ENCODE measurements at regions not wholly inside any gene's neighbourhood (a gene's known extent, or its start where the extent isn't known, plus 50 kb on each side); places are given as distances from the start of the nearest gene placed in this dataset.

GRCh38 chr4:160848901-160849760 lies 1314.7 kb downstream of the FSTL5 start:
- no peaks in the 10 kb centered on the region for H3K36me3 ChIP-seq (ENCODE audit: control insufficient read depth, insufficient read depth, low read length)
- no peaks in the 10 kb centered on the region for H3K9me3 ChIP-seq (ENCODE audit: control insufficient read depth, insufficient read depth, low read length)
- H3K4me1 ChIP-seq (ENCODE audit: control insufficient read depth, insufficient read depth, low read length): no peaks in the 10 kb centered on the region
- H3K4me3 ChIP-seq (ENCODE audit: low read depth, low read length): no peak overlapping the region
- no peak overlapping the region for H3K9ac ChIP-seq (ENCODE audit: low read depth, low read length)
- H3K27me3 ChIP-seq (ENCODE audit: control insufficient read depth, insufficient read depth, low read length): no peaks in the 10 kb centered on the region

- H3K4me1 ChIP-seq (ENCODE audit: control insufficient read depth, insufficient read depth, low read length): no peaks in the 10 kb centered on the region
- no peaks in the 10 kb centered on the region for H3K36me3 ChIP-seq (ENCODE audit: control insufficient read depth, insufficient read depth, low read length)
- no peak overlapping the region for H3K9ac ChIP-seq (ENCODE audit: low read depth, low read length)
- no peaks in the 10 kb centered on the region for H3K27me3 ChIP-seq (ENCODE audit: control insufficient read depth, insufficient read depth, low read length)
- no peak overlapping the region for H3K4me3 ChIP-seq (ENCODE audit: low read depth, low read length)
- no peaks in the 10 kb centered on the region for H3K9me3 ChIP-seq (ENCODE audit: control insufficient read depth, insufficient read depth, low read length)
Observed at GRCh38 chr4:160864253-160864652, 1299.5 kb downstream of the FSTL5 start.

GRCh38 chr4:160869899-160870298 lies 1293.9 kb downstream of the FSTL5 start:
- H3K36me3 ChIP-seq (ENCODE audit: control insufficient read depth, insufficient read depth, low read length): no peaks in the 10 kb centered on the region
- no peaks in the 10 kb centered on the region for H3K4me1 ChIP-seq (ENCODE audit: control insufficient read depth, insufficient read depth, low read length)
- H3K4me3 ChIP-seq (ENCODE audit: low read depth, low read length): no peak overlapping the region
- no peaks in the 10 kb centered on the region for H3K9me3 ChIP-seq (ENCODE audit: control insufficient read depth, insufficient read depth, low read length)
- no peaks in the 10 kb centered on the region for H3K27me3 ChIP-seq (ENCODE audit: control insufficient read depth, insufficient read depth, low read length)
- H3K9ac ChIP-seq (ENCODE audit: low read depth, low read length): no peak overlapping the region

- no peak overlapping the region for H3K9ac ChIP-seq (ENCODE audit: low read depth, low read length)
- H3K27me3 ChIP-seq (ENCODE audit: control insufficient read depth, insufficient read depth, low read length): no peaks in the 10 kb centered on the region
- no peaks in the 10 kb centered on the region for H3K4me1 ChIP-seq (ENCODE audit: control insufficient read depth, insufficient read depth, low read length)
- no peak overlapping the region for H3K4me3 ChIP-seq (ENCODE audit: low read depth, low read length)
- H3K36me3 ChIP-seq (ENCODE audit: control insufficient read depth, insufficient read depth, low read length): no peaks in the 10 kb centered on the region
- H3K9me3 ChIP-seq (ENCODE audit: control insufficient read depth, insufficient read depth, low read length): no peaks in the 10 kb centered on the region
Observed at GRCh38 chr4:160872491-160872890, 1291.3 kb downstream of the FSTL5 start.

GRCh38 chr4:160877087-160877790 lies 1286.6 kb downstream of the FSTL5 start:
- H3K27me3 ChIP-seq (ENCODE audit: control insufficient read depth, insufficient read depth, low read length): no peaks in the 10 kb centered on the region
- H3K4me1 ChIP-seq (ENCODE audit: control insufficient read depth, insufficient read depth, low read length): no peaks in the 10 kb centered on the region
- H3K9me3 ChIP-seq (ENCODE audit: control insufficient read depth, insufficient read depth, low read length): no peaks in the 10 kb centered on the region
- no peak overlapping the region for H3K9ac ChIP-seq (ENCODE audit: low read depth, low read length)
- no peaks in the 10 kb centered on the region for H3K36me3 ChIP-seq (ENCODE audit: control insufficient read depth, insufficient read depth, low read length)
- H3K4me3 ChIP-seq (ENCODE audit: low read depth, low read length): no peak overlapping the region

GRCh38 chr4:160880180-160880579 lies 1283.6 kb downstream of the FSTL5 start:
- Histone ChIP-seq H3K4me3 (ENCODE audit: low read depth, low read length) (no peak overlapping the region), H3K9ac (ENCODE audit: low read depth, low read length) (no peak overlapping the region), H3K9me3 (ENCODE audit: control insufficient read depth, insufficient read depth, low read length) (no peaks in the 10 kb centered on the region), H3K4me1 (ENCODE audit: control insufficient read depth, insufficient read depth, low read length) (no peaks in the 10 kb centered on the region), H3K36me3 (ENCODE audit: control insufficient read depth, insufficient read depth, low read length) (no peaks in the 10 kb centered on the region), H3K27me3 (ENCODE audit: control insufficient read depth, insufficient read depth, low read length) (no peaks in the 10 kb centered on the region)

- no peak overlapping the region for H3K9ac ChIP-seq (ENCODE audit: low read depth, low read length)
- no peaks in the 10 kb centered on the region for H3K36me3 ChIP-seq (ENCODE audit: control insufficient read depth, insufficient read depth, low read length)
- no peak overlapping the region for H3K4me3 ChIP-seq (ENCODE audit: low read depth, low read length)
- H3K27me3 ChIP-seq (ENCODE audit: control insufficient read depth, insufficient read depth, low read length): no peaks in the 10 kb centered on the region
- H3K9me3 ChIP-seq (ENCODE audit: control insufficient read depth, insufficient read depth, low read length): peaks cover 4% of the 10 kb centered on the region
- H3K4me1 ChIP-seq (ENCODE audit: control insufficient read depth, insufficient read depth, low read length): no peaks in the 10 kb centered on the region
Observed at GRCh38 chr4:160887668-160888067, 1276.1 kb downstream of the FSTL5 start.

GRCh38 chr4:160894128-160894527 lies 1269.7 kb downstream of the FSTL5 start:
- no peaks in the 10 kb centered on the region for H3K9me3 ChIP-seq (ENCODE audit: control insufficient read depth, insufficient read depth, low read length)
- no peak overlapping the region for H3K4me3 ChIP-seq (ENCODE audit: low read depth, low read length)
- H3K9ac ChIP-seq (ENCODE audit: low read depth, low read length): no peak overlapping the region
- no peaks in the 10 kb centered on the region for H3K36me3 ChIP-seq (ENCODE audit: control insufficient read depth, insufficient read depth, low read length)
- H3K27me3 ChIP-seq (ENCODE audit: control insufficient read depth, insufficient read depth, low read length): no peaks in the 10 kb centered on the region
- no peaks in the 10 kb centered on the region for H3K4me1 ChIP-seq (ENCODE audit: control insufficient read depth, insufficient read depth, low read length)

- H3K9me3 ChIP-seq (ENCODE audit: control insufficient read depth, insufficient read depth, low read length): no peaks in the 10 kb centered on the region
- H3K36me3 ChIP-seq (ENCODE audit: control insufficient read depth, insufficient read depth, low read length): no peaks in the 10 kb centered on the region
- H3K9ac ChIP-seq (ENCODE audit: low read depth, low read length): no peak overlapping the region
Observed at GRCh38 chr4:160894809-160895208, 1269.0 kb downstream of the FSTL5 start.

GRCh38 chr4:160927311-160927710 lies 1236.5 kb downstream of the FSTL5 start:
- no peaks in the 10 kb centered on the region for H3K9me3 ChIP-seq (ENCODE audit: control insufficient read depth, insufficient read depth, low read length)
- no peaks in the 10 kb centered on the region for H3K4me1 ChIP-seq (ENCODE audit: control insufficient read depth, insufficient read depth, low read length)
- no peak overlapping the region for H3K9ac ChIP-seq (ENCODE audit: low read depth, low read length)
- H3K27me3 ChIP-seq (ENCODE audit: control insufficient read depth, insufficient read depth, low read length): no peaks in the 10 kb centered on the region
- H3K36me3 ChIP-seq (ENCODE audit: control insufficient read depth, insufficient read depth, low read length): no peaks in the 10 kb centered on the region
- H3K4me3 ChIP-seq (ENCODE audit: low read depth, low read length): no peak overlapping the region

More at GRCh38 chr4:160894809-160895208, 1269.0 kb downstream of the FSTL5 start:
- Histone ChIP-seq H3K4me3 (ENCODE audit: low read depth, low read length) (no peak overlapping the region), H3K4me1 (ENCODE audit: control insufficient read depth, insufficient read depth, low read length) (no peaks in the 10 kb centered on the region), H3K27me3 (ENCODE audit: control insufficient read depth, insufficient read depth, low read length) (no peaks in the 10 kb centered on the region)

GRCh38 chr4:160928482-160928881 lies 1235.3 kb downstream of the FSTL5 start:
- no peaks in the 10 kb centered on the region for H3K36me3 ChIP-seq (ENCODE audit: control insufficient read depth, insufficient read depth, low read length)
- no peak overlapping the region for H3K9ac ChIP-seq (ENCODE audit: low read depth, low read length)
- H3K4me3 ChIP-seq (ENCODE audit: low read depth, low read length): no peak overlapping the region
- H3K27me3 ChIP-seq (ENCODE audit: control insufficient read depth, insufficient read depth, low read length): no peaks in the 10 kb centered on the region
- H3K4me1 ChIP-seq (ENCODE audit: control insufficient read depth, insufficient read depth, low read length): no peaks in the 10 kb centered on the region
- H3K9me3 ChIP-seq (ENCODE audit: control insufficient read depth, insufficient read depth, low read length): no peaks in the 10 kb centered on the region

- no peaks in the 10 kb centered on the region for H3K9me3 ChIP-seq (ENCODE audit: control insufficient read depth, insufficient read depth, low read length)
- H3K27me3 ChIP-seq (ENCODE audit: control insufficient read depth, insufficient read depth, low read length): no peaks in the 10 kb centered on the region
- H3K4me3 ChIP-seq (ENCODE audit: low read depth, low read length): no peak overlapping the region
- H3K4me1 ChIP-seq (ENCODE audit: control insufficient read depth, insufficient read depth, low read length): no peaks in the 10 kb centered on the region
- H3K36me3 ChIP-seq (ENCODE audit: control insufficient read depth, insufficient read depth, low read length): no peaks in the 10 kb centered on the region
- H3K9ac ChIP-seq (ENCODE audit: low read depth, low read length): no peak overlapping the region
Observed at GRCh38 chr4:160947653-160948052, 1216.1 kb downstream of the FSTL5 start.

Measured in iPS-15b (cell line).